ENCODE measurements at regions not wholly inside any gene's neighbourhood (a gene's known extent, or its start where the extent isn't known, plus 50 kb on each side); places are given as distances from the start of the nearest gene placed in this dataset.

DNA sequence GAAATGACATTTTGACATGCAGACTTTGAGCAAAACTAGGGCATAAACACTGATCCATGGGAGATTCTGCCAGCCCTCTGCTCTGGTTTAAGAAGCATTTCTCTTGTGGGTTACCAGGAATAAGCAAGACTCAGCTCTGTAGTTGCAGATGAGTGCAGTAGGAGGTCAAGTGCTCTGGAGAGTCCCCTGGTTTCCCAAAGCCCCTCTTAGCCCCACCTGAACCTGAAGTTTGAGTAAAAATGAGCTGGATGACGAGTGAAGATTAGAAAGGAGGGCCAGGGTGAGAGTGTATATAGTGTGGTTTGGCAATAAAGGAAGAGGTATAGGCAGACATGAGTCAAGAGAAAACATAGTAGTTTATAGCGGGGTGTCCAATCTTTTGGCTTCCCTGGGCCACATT is 220.3 kb downstream of the ARL4A start (continued):
- no peak for TF ChIP-seq REST (IDR thresholded peaks at IDR 0.05; ENCODE audit: low read depth)
- TF ChIP-seq CEBPB (IDR thresholded peaks at IDR 0.05; ENCODE audit: low read depth), result no peak

- TF ChIP-seq ELF1 (IDR thresholded peaks at IDR 0.05; ENCODE audit: borderline replicate concordance, low read depth) (no peak), REST (IDR thresholded peaks at IDR 0.05; ENCODE audit: low read depth) (no peak), YY1 (IDR thresholded peaks at IDR 0.05; ENCODE audit: extremely low read depth, insufficient replicate concordance, low read depth, low read length) (no peak), SRF (IDR thresholded peaks at IDR 0.05; ENCODE audit: low read depth) (no peak)
- TF ChIP-seq, protein P1, sequence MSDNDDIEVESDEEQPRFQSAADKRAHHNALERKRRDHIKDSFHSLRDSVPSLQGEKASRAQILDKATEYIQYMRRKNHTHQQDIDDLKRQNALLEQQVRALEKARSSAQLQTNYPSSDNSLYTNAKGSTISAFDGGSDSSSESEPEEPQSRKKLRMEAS (IDR thresholded peaks at IDR 0.05), result no peak
- TF ChIP-seq, protein P2, sequence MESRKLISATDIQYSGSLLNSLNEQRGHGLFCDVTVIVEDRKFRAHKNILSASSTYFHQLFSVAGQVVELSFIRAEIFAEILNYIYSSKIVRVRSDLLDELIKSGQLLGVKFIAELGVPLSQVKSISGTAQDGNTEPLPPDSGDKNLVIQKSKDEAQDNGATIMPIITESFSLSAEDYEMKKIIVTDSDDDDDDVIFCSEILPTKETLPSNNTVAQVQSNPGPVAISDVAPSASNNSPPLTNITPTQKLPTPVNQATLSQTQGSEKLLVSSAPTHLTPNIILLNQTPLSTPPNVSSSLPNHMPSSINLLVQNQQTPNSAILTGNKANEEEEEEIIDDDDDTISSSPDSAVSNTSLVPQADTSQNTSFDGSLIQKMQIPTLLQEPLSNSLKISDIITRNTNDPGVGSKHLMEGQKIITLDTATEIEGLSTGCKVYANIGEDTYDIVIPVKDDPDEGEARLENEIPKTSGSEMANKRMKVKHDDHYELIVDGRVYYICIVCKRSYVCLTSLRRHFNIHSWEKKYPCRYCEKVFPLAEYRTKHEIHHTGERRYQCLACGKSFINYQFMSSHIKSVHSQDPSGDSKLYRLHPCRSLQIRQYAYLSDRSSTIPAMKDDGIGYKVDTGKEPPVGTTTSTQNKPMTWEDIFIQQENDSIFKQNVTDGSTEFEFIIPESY (IDR thresholded peaks at IDR 0.05; ENCODE audit: extremely low read depth, insufficient replicate concordance, low read length), result no peak
- H3K4me2 ChIP-seq (ENCODE audit: low read length), result no peak overlapping the region
- H2AFZ ChIP-seq (ENCODE audit: low read depth, low read length, poor library complexity, severe bottlenecking), result no peak overlapping the region
- H4K20me1 ChIP-seq (ENCODE audit: insufficient read depth), result no peaks in the 10 kb centered on the region
- no peaks in the 10 kb centered on the region for H3K9me3 ChIP-seq (ENCODE audit: control insufficient read depth in 1 of 2, insufficient read depth in 1 of 2, low read depth in 1 of 2, low read length in 2 of 2)
- ChIA-PET RAD21 (ENCODE audit: low non-redundant PET in 1 of 2, low total read pairs in 2 of 2, uncharacterized antibody in 2 of 2, unreplicated experiment in 2 of 2) (no interaction called here), POLR2A (no interaction called here), CTCF (no interaction called here)
- H3K27ac ChIP-seq (ENCODE audit: low read depth, low read length), result no peak overlapping the region
- H3K79me2 ChIP-seq (ENCODE audit: insufficient read depth, low read length), result no peaks in the 10 kb centered on the region
- H3K4me1 ChIP-seq (ENCODE audit: control insufficient read depth in 1 of 2, insufficient read depth in 2 of 2, low read length in 2 of 2), result no peaks in the 10 kb centered on the region
- no peaks in the 10 kb centered on the region for H3K9me2 ChIP-seq (ENCODE audit: insufficient read depth)
- no peaks in the 10 kb centered on the region for H3K27me3 ChIP-seq (ENCODE audit: insufficient read depth, low read length)
- no TSS peak for BruUV-seq (replicated peaks)
- no peaks in the 10 kb centered on the region for H3K36me3 ChIP-seq (ENCODE audit: control insufficient read depth in 1 of 2, insufficient read depth in 2 of 2, low read length in 2 of 2)
- DNase-seq (ENCODE audit: low read depth, low spot score) (no peak), ATAC-seq (no peak)
- no peak overlapping the region for H3K4me3 ChIP-seq (replicated peaks in 1 of 2; ENCODE audit: low read depth in 1 of 2, low read length in 2 of 2)
- no peak overlapping the region for H3K9ac ChIP-seq (ENCODE audit: low read length)
- intact Hi-C loops (cut with micrococcal nuclease), result no loop called here
Observed at GRCh38 chr7:12909483-12909882, 222.1 kb downstream of the ARL4A start.

Measured in HCT116 (cell line).